Heart left ventricle (tissue), 13 donors: ENCODE measurements at regions not wholly inside any gene's neighbourhood (a gene's known extent, or its start where the extent isn't known, plus 50 kb on each side); places are given as distances from the start of the nearest gene placed in this dataset.

Experiments
- CTCF ChIP-seq, 12 donors: fragments of 200-600 bp; sonication (generic) in 4 of 12; IDR thresholded peaks; one replicate each; pipeline versions ENCODE4 v1.5.0 to v1.8.0; 2018 to 2022; ENCODE audit warnings: antibody characterized with exemption in 12 of 12, mild to moderate bottlenecking in 5 of 12
- POLR2A ChIP-seq, 2 donors: fragments of 450-650 bp; IDR thresholded peaks; one replicate each; pipeline ENCODE4 v1.6.1; 2017; ENCODE audit warnings: antibody characterized with exemption in 2 of 2, mild to moderate bottlenecking in 2 of 2, moderate library complexity in 2 of 2
- donor health status: ischemic (EF 13 %, LVEDD 7.1; RV severe dilation, severe dysfunction).
- donor health status: DM: no; HTN: yes; CAD: no.
- donor health status: DM: no; HTN: no; CAD: no.
- donor health status: ischemic (EF 25% LVEDD 6.9; RV normal size, moderate dysfunction).
- donor health status: ischemic (EF 25% LVEDD 5.7; RV mildly dilated, moderate dysfunction).
- donor health status: ischemic (EF 35%, LVEDD 5.7; RV mildly dilated, moderate dysfunction).
- donor health status: nonischemic (EF 11% LVEDD 7.7; RV severe dilation, severe dysfunction).
- donor health status: DM: yes; HTN: yes; CAD: no.
- donor health status: PGD.
- donor health status: ischemic (EF 29% LVEDD 5.4; RV normal size, mild dysfunction).
- donor health status: nonischemic (EF 23%, LVEDD 6.1; RV moderate dilation, normal function).

- TF ChIP-seq CTCF (IDR thresholded peaks at IDR 0.05) (no peak), POLR2A (IDR thresholded peaks at IDR 0.05) (no peak)
These were observed 111.6 kb upstream of the SEMA3C start for GRCh38 chr7:81030472-81030871.
